ENCODE measurements at regions not wholly inside any gene's neighbourhood (a gene's known extent, or its start where the extent isn't known, plus 50 kb on each side); places are given as distances from the start of the nearest gene placed in this dataset.
A peak's percentile ranks its signal among the peaks of the same experiment; 100 is the strongest.
"Not testable (repeated sequence)": the region's sequence is repeated elsewhere in the genome, so short reads cannot be mapped to it uniquely, and the experiment has no call there.

DNA sequence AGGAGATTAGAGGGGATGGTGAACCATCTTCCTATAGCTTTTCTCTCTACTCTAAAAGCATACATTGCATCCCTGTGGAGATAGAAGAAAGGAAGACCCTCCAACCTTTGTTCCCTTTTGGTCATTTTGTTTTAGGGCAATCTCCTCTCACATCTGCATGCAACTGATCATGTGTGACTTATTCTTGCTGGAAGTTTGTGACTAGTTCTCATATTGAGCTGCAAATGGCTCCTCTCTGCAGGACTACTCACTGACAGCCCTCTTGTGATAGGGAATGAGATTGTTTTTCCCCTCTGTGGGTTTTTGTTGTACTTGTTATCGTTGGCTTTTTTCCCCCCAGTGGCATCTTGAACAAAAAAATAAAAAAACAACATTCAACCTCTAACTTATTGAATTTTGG, 416.0 kb upstream of the CNTNAP5 start:
- no peak for DNase-seq

- DNase-seq: no peak
These were observed 410.5 kb upstream of the CNTNAP5 start for GRCh38 chr2:123614596-123614995.

DNA sequence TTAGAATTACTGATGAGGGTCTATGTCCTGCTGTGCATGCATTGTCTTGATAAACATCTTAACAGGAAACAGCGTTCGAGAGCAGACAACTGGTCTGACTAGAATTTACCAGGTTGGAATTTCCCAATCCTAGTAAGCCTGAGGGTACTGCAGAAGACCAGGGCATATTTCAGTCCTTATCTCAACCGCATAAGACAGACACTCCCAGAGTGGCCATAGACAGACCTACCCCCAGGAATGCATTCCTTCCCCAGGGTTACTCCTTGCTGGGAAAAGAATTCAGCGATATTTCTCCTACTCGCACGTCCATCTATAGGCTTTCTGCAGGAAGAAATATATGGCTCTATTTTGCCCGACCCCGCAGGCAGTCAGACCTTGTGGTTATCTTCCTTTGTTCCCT, 406.4 kb upstream of the CNTNAP5 start:
- not testable (repeated sequence) for DNase-seq

DNA sequence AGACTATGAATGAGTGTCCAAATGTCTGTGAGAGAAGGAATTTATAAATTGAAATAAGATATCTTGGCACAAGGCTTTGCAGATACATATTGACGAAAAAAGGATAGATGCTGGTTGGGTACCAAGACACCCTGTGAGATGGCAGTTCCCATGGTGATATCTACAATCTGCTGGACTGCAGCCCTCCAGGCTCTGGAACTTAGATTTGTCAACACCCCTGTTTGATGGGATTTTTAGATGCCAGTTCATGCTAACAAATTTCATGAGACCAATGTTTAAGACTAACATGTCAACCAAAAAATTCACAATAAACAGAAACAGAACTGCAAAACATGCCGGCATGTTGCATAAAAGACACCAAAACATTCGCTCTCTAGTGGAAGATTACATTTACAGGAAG, 400.3 kb upstream of the CNTNAP5 start:
- DNase-seq: no peak

DNA sequence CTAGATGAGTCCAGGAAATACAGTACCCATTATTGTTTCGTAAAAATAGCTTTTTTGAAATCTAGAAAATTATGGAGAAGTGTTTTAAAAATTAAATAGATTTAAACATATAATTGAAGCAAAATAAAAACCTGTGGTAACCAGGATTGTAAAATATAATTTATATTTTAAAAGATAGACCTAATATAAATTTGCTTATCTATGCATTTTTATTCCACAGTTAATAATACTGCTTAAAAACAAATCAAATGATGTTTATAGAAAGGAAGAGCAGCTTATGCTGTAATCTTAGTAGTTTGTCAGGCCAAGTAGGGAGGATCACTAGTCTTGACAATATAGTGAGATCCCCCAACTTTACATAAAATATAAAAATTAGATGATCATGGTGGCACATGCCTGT, 388.9 kb upstream of the CNTNAP5 start:
- DNase-seq: no peak

- DNase-seq: no peak
These were observed 384.3 kb upstream of the CNTNAP5 start for GRCh38 chr2:123640685-123641335.

- no peak for DNase-seq
These were observed 381.0 kb upstream of the CNTNAP5 start for GRCh38 chr2:123644053-123644452.

DNA sequence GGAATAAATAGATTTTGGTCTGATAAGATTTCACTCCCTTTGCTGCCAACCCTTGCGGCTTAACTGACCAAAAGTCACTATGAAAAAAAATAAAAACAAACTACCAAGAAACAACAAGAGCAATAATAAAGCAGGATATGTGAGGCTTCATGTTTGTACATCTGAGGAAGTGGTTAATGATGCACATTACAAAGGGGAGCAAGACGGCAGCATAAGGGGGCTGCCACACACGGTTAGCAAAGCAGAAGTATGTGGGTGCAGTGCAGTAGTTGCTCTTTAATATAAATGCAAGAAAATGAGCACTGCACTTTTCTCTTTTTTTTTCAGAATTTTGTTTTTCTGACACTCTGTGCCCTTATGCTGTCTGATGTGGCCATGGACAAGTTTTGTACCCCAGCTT, 377.1 kb upstream of the CNTNAP5 start:
- no peak for DNase-seq

GRCh38 chr2:123648956-123649355, 376.1 kb upstream of the CNTNAP5 start:
- DNase-seq: no peak

GRCh38 chr2:123651151-123651550, 373.9 kb upstream of the CNTNAP5 start:
- DNase-seq: no peak

DNA sequence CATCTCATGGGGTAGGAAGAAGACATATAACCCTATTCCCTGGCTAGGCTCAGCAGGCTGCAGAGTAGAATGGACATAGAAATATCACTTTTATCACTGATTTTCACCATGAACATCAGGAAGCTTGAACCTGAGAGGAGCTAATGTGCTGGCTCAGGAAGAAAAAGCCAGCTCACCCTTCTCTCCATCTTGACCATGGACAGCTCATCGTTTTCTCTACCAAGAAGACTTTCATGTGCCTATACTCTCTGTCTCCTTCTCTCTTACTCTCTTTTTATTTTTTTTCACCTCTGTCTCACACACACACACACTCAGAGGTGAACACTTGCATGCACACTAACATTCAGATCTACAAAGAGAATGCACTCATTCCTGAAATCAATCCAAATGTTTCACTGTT, 372.8 kb upstream of the CNTNAP5 start:
- DNase-seq: no peak

DNA sequence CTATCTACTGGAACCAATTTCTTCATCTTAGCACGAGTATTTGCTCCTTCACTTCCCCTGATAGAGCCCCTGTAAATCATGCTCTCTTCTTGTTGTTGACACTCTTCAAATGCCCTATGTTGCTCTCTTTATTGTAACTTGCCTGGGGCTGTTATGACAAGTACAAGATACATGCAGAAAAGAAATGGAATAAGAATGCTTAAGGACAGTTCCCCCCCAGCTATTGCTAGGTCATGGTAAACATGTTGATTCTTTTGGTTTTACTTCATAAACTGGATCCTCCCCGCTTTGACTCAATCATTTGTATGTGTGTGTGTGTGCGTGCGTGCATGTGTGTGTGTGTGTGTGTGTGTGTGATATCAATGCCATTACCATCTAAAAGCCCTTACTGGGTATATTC, 368.5 kb upstream of the CNTNAP5 start:
- no peak for DNase-seq

GRCh38 chr2:123659120-123659519, 366.0 kb upstream of the CNTNAP5 start:
- DNase-seq: no peak

GRCh38 chr2:123670286-123670685, 354.8 kb upstream of the CNTNAP5 start:
- DNase-seq: no peak

DNA sequence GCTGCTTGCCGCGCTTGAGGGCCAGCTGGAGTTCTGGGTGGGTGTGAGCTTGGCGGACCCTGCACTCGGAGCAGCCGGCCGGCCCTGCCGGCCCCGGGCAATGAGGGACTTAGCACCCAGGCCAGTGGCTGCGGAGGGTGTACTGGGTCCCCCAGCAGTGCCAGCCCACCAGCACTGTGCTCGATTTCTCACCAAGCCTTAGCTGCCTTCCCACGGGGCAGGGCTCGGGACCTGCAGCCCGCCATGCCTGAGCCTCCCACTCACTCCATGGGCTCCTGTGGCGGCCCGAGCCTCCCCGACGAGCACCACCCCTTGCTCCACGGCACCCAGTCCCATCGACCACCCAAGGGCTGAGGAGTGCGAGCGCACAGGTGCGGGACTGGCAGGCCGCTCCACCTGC, 341.3 kb upstream of the CNTNAP5 start:
- DNase-seq: not testable (repeated sequence)

DNA sequence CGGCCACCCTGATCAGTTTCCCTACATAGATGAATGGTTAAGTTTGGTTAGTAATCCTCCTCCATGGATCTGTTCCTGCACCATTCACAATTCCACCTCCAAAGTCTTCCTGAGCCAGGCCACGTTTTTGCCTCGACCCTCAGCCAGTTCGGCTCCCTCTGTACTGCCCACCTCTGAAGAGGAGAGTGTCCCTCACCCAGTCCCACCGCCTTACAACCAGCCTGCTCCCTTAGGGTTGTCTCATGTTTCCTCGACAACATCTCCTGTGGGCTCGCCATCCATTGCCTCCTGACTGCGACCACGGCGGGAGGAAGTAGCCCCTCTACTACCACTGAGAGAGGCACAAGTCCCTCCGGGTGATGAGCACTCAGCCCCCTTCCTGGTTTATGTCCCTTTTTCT, 338.0 kb upstream of the CNTNAP5 start:
- DNase-seq: no peak

GRCh38 chr2:123688231-123688940, 336.7 kb upstream of the CNTNAP5 start:
- peak; percentile 7 for DNase-seq

GRCh38 chr2:123692121-123692520, 333.0 kb upstream of the CNTNAP5 start:
- no peak for DNase-seq

DNA sequence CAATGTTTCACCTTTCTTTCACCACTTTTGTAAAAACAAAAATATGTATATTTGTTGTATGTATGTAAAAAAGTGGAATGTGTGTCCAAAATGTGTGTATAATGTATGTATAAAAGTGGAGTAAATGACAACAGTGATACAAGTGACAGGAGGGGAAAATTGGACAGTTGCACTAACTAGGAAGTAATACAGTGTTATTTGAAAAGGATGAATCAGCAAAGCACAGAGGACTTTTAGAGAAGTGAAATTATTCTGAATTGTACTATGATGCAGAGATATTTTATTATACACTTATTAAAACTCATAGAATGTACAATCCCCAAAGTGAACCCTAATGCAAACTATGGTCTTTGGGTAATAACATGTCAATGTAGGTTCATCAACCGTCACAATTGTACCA, 331.3 kb upstream of the CNTNAP5 start:
- no peak for DNase-seq

GRCh38 chr2:123695426-123695825, 329.7 kb upstream of the CNTNAP5 start:
- DNase-seq: no peak

DNA sequence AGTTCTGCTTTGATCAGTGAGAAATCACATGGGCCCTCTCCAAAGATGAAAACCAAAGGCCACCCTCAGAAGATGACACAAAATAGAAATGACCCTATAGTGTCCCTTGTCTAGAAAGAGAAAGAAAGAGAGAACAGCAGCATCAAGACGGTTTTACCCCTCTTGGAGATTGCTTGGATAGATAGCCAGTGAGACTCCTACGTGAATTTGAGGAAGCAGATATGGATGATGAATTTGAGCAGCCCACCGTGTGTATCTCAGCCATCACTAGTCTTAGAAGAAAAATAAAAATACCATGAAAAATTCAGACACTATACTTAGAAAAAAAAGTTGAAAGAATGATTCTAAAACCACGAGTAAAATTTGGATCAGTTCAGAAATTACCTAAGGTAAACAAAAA, 329.1 kb upstream of the CNTNAP5 start:
- DNase-seq: no peak

- no peak for DNase-seq
These were observed 328.2 kb upstream of the CNTNAP5 start for GRCh38 chr2:123696799-123697410.

GRCh38 chr2:123715467-123715982, 309.6 kb upstream of the CNTNAP5 start:
- no peak for DNase-seq
